Head of caudate nucleus (tissue), 42 donors: ENCODE measurements at regions not wholly inside any gene's neighbourhood (a gene's known extent, or its start where the extent isn't known, plus 50 kb on each side); places are given as distances from the start of the nearest gene placed in this dataset.

Source experiments
- DNase-seq, 42 donors: peaks; one replicate each; pipeline versions ENCODE4 v3.0.0 to v3.0.0-alpha.2; 2020 to 2021; ENCODE audit warnings: mixed read lengths in 7 of 42
- intact Hi-C: fragments of 100-400 bp; cut with DNase I; formaldehyde crosslinking; loops from one replicate; pipeline ENCODE4 v1.15.0; 2022

- intact Hi-C loops = no loop called here
- DNase-seq = no peak
These were observed 362.4 kb upstream of the LRATD1 start for GRCh38 chr2:14270036-14270582.

- no peak for DNase-seq
- intact Hi-C loops = no loop called here
These were observed 360.0 kb upstream of the LRATD1 start for GRCh38 chr2:14272396-14273075.

GRCh38 chr2:14273650-14274049, 358.9 kb upstream of the LRATD1 start:
- DNase-seq = no peak
- intact Hi-C loops = no loop called here

GRCh38 chr2:14284244-14284643, 348.3 kb upstream of the LRATD1 start:
- intact Hi-C loops = no loop called here
- DNase-seq = no peak

GRCh38 chr2:14285812-14286211, 346.7 kb upstream of the LRATD1 start:
- intact Hi-C loops = no loop called here
- no peak for DNase-seq

- intact Hi-C loops = no loop called here
- DNase-seq = peak in 1 of 42 donors; percentile 9
These were observed 344.5 kb upstream of the LRATD1 start for GRCh38 chr2:14288016-14288415.

GRCh38 chr2:14292964-14293363, 339.6 kb upstream of the LRATD1 start:
- no peak for DNase-seq
- intact Hi-C loops = no loop called here

- DNase-seq = no peak
- intact Hi-C loops = no loop called here
These were observed 335.2 kb upstream of the LRATD1 start for GRCh38 chr2:14297340-14297739.

GRCh38 chr2:14297906-14298305, 334.6 kb upstream of the LRATD1 start:
- intact Hi-C loops = no loop called here
- DNase-seq = no peak

- intact Hi-C loops = no loop called here
- DNase-seq = no peak
These were observed 331.2 kb upstream of the LRATD1 start for GRCh38 chr2:14301331-14301730.

- DNase-seq = no peak
- intact Hi-C loops = no loop called here
These were observed 329.0 kb upstream of the LRATD1 start for GRCh38 chr2:14303366-14304115.

- DNase-seq = no peak
- intact Hi-C loops = no loop called here
These were observed 328.2 kb upstream of the LRATD1 start for GRCh38 chr2:14304326-14304725.

- intact Hi-C loops = no loop called here
- no peak for DNase-seq
These were observed 326.2 kb upstream of the LRATD1 start for GRCh38 chr2:14306268-14306861.

GRCh38 chr2:14313341-14313740, 319.2 kb upstream of the LRATD1 start:
- DNase-seq = no peak
- intact Hi-C loops = no loop called here

GRCh38 chr2:14316594-14316993, 315.9 kb upstream of the LRATD1 start:
- intact Hi-C loops = no loop called here

GRCh38 chr2:14321357-14321756, 311.2 kb upstream of the LRATD1 start:
- DNase-seq = no peak
- intact Hi-C loops = no loop called here

More at GRCh38 chr2:14316594-14316993, 315.9 kb upstream of the LRATD1 start:
- no peak for DNase-seq

- no peak for DNase-seq
- intact Hi-C loops = no loop called here
These were observed 310.2 kb upstream of the LRATD1 start for GRCh38 chr2:14322306-14322705.

GRCh38 chr2:14324308-14324707, 308.2 kb upstream of the LRATD1 start:
- intact Hi-C loops = no loop called here

GRCh38 chr2:14330884-14331283, 301.6 kb upstream of the LRATD1 start:
- intact Hi-C loops = no loop called here
- DNase-seq = no peak

More at GRCh38 chr2:14324308-14324707, 308.2 kb upstream of the LRATD1 start:
- DNase-seq = peak in 7 of 42 donors; percentile 0 to 59 (median 23)

GRCh38 chr2:14336759-14337382, 295.6 kb upstream of the LRATD1 start:
- intact Hi-C loops = no loop called here
- DNase-seq = no peak
